CD1c-positive myeloid dendritic cell (primary cell): ENCODE measurements at regions not wholly inside any gene's neighbourhood (a gene's known extent, or its start where the extent isn't known, plus 50 kb on each side); places are given as distances from the start of the nearest gene placed in this dataset.
"Not testable (repeated sequence)": the region's sequence is repeated elsewhere in the genome, so short reads cannot be mapped to it uniquely, and the experiment has no call there.

Source experiments
- DNase-seq: peaks from one replicate; pipeline ENCODE4 v3.0.0-alpha.2; 2016; ENCODE audit errors: extremely low spot score

GRCh38 chr12:88893801-88894200 is 313.5 kb upstream of the KITLG start:
- no peak for DNase-seq

- DNase-seq = not testable (repeated sequence)
These were observed 311.2 kb upstream of the KITLG start for GRCh38 chr12:88891434-88891833.

DNA sequence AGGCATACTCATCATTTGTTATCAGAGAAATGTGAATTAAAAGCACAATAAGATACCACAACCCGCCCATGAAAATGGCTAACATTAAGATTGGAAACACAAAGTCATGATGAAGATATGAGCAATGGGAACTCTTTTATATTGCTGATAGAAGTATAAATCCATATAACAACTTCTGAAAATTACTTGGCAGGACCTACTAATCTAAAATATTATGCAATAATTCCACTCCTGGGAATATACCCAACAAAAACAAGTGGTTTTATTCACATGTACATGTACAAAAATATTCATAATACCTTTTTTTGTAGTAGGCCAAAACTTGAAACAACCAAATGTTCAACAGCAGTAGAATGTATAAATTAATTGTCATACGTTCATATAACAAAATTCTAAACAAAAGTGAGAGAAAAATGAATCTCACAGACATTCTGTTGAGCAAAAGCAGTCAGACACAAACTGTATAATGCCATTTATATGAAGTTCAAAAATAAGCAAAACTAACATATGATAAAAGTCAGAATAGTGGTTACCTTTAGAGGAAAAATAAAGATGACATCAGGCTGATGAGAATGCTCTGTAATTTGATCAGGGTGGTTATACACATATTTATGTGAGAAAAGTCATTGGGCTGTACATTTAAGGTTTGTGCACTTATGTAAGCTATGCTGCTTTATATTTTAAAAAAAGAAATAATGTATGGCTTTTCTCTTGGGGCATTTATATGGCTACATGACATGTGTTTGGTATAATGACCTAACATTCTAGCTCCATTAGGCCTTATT is 309.2 kb upstream of the KITLG start:
- DNase-seq = no peak

- DNase-seq = no peak
These were observed 304.3 kb upstream of the KITLG start for GRCh38 chr12:88884600-88884999.

DNA sequence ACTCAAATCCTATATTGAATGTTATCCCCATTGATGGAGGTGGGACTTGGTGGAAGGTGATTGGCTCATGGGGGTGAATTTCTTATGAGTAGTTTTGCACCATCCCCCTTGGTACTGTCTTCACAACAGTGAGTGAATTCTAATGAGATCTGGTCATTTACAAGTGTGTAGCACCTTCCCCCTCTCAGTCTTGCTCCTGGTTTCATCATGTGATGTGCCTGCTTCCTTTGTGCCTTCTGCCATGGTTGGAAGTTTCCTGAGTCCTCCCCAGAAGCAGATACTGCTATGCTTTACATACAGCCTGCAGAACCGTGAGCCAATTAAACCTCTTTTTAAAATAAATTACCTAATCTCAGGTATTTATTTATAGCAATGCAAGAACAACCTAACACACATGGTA is 302.4 kb upstream of the KITLG start:
- DNase-seq = no peak

- DNase-seq = no peak
These were observed 299.8 kb upstream of the KITLG start for GRCh38 chr12:88880051-88880450.

GRCh38 chr12:88878295-88878694 is 298.0 kb upstream of the KITLG start:
- DNase-seq = no peak

DNA sequence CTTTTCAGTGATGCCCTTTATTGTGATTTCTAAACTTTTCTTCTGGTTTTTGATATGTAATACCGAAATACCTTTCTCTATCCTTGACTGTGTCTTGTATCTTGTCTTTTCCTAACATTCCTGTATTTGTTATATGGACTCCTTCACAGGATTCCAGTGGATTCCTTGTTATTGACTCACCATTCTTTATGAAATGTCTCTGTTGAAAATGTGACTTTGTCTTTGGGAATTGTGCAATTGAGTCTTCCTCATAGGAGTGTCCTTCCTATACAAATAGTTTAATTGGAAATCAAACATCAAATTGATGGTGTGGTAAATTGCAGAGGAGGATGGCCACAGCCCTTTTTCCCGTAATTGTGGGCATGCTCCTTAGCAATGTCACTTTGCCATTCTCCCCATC is 296.6 kb upstream of the KITLG start:
- no peak for DNase-seq

- DNase-seq = no peak
These were observed 289.9 kb upstream of the KITLG start for GRCh38 chr12:88870000-88870737.

- no peak for DNase-seq
These were observed 287.8 kb upstream of the KITLG start for GRCh38 chr12:88868050-88868449.

GRCh38 chr12:88867510-88867909 is 287.2 kb upstream of the KITLG start:
- DNase-seq = no peak

- no peak for DNase-seq
These were observed 286.6 kb upstream of the KITLG start for GRCh38 chr12:88866881-88867280.

DNA sequence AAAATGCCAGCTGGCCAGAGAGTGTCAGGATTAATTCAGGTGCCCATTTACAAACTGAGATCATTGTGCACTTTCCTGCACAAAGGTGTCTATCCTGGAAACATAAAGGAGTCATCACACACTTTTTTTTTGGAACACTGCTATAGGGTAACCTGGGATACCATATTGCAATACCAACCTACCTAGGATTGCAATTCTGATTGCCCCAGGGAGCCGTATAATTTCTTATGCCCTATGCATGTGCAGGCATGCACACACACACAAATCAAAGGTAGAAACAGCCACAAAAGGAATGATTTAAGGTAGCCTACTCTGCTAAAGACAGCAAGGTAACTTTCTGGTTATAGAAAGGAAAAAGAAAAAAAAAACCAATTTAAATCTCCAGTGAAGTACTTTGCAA is 285.3 kb upstream of the KITLG start:
- no peak for DNase-seq

DNA sequence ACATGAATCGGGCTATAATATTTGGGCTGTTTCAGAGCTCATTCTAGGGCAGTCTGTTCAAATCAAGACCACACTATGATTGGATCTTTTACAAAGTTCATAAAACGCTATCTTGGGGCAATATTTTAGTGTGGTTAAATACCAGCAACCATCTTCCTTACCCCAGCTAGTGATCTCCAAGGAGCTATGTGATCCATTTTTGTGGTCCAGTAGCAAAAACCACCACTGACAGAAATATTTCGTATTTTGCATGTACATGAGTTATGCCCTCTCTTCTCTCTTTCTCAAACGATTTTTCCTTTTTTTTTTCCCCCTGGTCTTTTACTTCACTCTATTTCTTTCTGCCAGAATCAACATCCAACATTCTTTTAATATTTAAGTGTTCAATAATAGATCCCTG is 280.6 kb upstream of the KITLG start:
- DNase-seq = no peak

DNA sequence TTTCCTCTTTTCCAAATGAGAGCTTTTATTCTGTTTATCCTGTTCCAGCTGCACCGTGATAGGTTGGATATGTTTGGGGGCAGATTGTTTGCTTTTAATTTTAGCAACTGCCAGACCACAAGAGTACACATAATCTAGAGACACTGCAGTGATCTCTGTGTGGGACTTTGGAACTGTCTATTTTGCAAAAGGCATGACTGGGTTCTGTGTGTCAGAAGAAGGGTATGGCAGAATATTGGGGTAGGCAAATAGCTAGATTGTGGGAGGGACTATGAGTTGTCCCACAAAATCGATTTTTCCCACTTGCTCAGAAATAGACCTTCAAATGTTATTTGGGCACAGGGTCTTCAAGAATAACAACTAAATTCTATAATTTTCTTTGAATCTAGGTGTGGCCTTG is 275.9 kb upstream of the KITLG start:
- no peak for DNase-seq

DNA sequence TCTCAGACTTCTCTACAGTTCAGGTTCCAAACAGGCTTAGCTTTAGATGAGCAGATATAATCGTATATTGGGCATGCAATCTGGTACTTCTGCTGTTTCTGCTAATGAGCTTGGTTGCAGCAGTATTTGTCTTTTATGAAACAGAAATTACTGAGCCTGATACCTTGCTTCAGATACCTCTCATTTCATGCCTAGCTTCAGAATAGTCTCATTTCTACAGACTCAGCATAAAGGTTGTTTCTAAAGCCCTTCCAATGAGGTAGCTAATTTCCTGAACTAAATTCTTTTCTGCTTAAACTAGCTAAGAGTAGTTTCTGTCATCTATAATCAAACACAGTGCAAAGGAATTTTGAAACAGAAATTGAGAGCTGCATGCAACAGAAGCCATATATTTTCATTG is 275.0 kb upstream of the KITLG start:
- no peak for DNase-seq

- no peak for DNase-seq
These were observed 274.0 kb upstream of the KITLG start for GRCh38 chr12:88854260-88854659.

DNA sequence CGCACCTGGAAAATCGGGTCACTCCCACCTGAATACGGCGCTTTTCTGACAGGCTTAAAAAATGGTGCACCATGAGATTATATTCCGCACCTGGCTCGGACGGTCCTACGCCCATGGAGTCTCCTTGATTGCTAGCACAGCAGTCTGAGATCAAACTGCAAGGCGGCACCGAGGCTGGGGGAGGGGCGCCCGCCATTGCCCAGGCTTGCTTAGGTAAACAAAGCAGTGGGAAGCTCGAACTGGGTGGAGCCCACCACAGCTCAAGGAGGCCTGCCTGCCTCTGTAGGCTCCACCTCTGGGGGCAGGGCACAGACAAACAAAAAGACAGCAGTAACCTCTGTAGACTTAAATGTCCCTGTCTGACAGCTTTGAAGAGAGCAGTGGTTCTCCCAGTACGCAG is 267.0 kb upstream of the KITLG start:
- DNase-seq = not testable (repeated sequence)

DNA sequence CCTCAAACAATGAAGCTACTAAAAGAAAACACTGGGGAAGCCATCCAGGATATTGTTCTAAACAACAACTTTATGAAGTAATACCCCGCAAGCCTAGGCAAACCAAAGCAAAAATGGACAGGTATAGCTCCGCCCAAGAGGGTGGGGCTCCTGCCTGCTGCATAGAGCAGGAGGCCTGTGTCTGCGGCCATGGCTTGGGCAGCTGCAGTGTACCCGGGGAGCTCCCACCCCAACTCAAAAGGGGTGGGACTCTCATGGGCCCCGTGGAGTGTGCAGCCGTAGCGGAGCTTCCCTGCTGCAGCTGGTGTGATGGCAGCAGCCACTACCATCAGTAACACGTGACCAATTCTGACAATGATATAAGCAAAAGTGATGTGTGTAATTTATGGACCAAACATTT is 264.2 kb upstream of the KITLG start:
- no peak for DNase-seq

DNA sequence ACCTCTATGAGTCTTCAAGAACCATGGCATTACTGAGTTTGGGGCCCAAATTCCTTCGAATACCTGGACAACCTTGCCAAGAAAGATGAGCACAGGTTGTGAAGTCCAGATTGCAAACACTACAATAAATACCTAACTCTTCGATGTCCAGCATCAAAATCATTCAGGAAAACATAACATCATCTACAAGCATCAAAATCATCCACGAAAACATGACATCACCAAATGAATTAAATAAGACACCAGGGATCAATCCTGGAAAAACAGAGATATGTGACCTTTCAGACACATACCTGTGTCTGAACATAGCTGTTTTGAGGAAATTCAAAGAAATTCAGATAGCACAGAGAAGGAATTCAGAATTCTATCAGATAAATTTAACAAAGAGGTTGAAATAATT is 262.0 kb upstream of the KITLG start:
- DNase-seq = no peak

- DNase-seq = no peak
These were observed 259.2 kb upstream of the KITLG start for GRCh38 chr12:88839486-88839885.

DNA sequence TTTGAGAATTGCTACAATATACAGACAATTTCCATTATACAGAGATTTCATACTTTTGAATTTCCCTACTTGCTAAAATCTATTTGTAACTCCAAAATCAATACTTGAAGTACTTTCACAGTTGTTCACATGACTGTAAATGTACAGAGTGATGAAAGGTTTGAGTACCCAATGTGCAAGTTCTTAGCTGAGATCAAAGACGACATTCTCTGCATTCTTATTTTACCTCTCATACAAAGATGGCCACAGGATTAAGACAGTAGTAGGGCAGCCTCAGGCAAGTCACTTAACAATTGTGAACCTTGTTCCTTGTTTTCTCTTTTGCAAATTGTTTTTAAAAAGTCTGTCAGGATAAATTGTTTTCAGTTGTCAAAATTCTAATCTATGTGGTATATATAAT is 255.9 kb upstream of the KITLG start:
- no peak for DNase-seq

GRCh38 chr12:88834226-88834625 is 254.0 kb upstream of the KITLG start:
- DNase-seq = no peak
